NCI-H1092 treated with DMSO at 0.1 percent for 48 hours (cell line): ENCODE measurements at regions not wholly inside any gene's neighbourhood (a gene's known extent, or its start where the extent isn't known, plus 50 kb on each side); places are given as distances from the start of the nearest gene placed in this dataset.
A peak's percentile ranks its signal among the peaks of the same experiment; 100 is the strongest.

Experiments used
- DNase-seq: peaks from one replicate; lab custom pipeline; 2025; lab: John Stamatoyannopoulos, UW

DNA sequence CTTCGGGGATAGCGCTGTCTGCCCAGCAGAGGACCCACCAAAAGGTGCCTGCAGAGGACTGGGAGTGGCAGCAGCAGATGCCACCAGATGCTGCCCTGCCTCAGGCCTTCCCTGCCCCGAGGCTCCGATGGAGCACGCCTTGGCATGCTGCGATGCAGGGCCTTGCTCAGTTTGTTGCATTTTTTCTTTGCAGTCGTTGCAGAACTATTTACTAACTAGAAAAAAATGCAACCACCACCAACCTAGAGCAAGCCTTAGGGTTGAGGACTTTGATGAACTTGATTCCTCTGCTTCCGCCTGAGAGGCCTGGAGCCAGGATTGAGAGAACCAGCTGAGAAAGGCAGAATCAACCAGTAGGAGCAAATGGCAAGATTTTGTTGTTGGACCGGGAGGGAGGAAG is 585.6 kb upstream of the MKI67 start:
- DNase-seq: no peak

DNA sequence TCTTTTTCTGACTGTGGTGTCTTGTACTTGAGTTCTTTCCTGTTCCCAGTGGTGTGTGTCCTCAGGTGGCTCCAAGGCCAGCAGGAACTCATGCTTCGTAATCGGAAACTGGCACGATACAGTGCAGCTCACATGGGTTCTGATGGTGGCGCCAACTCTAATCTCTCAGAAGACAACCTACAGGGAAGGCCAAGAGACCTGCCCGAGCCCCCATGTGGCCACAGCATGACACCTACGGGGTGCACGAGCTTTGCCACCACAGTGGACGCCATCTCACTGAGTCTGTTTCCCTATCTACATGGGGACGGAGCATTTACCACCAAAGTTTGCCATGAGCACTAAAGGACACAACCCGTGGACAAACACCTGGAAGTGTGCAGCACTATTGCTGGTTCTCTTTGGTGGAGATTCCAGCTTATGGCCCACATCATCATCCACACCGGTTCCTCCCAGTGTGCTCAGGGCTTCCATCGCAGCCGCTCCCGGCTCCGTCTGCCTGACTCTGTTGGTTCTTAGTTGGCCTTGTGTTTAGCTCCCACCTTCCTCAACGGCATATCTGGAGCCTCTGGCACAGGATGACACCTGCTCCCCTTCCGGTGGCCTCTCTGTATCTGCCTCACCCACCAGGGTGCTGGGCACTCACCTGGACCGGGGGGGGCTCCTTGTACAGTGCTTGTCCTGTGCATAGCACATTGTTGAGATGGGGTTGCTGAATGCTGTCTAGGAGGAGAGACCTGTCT is 586.6 kb upstream of the MKI67 start:
- no peak for DNase-seq

GRCh38 chr10:128713471-128713870 is 587.2 kb upstream of the MKI67 start:
- DNase-seq: no peak

GRCh38 chr10:128713874-128714570 is 587.8 kb upstream of the MKI67 start:
- no peak for DNase-seq

GRCh38 chr10:128714644-128715415 is 588.6 kb upstream of the MKI67 start:
- DNase-seq: no peak

DNA sequence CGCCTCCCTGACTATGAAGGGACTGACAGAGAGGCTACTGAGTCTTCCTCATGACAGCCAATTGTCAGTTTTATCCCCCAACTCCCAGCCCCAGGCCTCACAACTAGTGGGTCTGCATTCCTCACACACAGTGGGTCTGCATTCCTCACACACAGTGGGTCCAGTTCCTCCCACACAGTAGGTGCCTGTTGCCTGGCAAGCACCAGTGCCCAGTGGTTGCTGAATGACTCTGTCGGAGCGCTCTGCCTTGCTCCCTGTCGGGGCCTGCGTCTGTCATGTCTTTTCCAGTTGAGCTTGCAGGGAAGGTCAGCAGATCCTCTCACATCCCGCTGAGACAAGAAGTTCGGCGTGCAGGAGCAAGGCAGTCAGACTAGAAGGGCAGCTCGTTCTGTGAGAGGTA is 590.0 kb upstream of the MKI67 start:
- no peak for DNase-seq

GRCh38 chr10:128721963-128722445 is 595.8 kb upstream of the MKI67 start:
- DNase-seq: no peak

DNA sequence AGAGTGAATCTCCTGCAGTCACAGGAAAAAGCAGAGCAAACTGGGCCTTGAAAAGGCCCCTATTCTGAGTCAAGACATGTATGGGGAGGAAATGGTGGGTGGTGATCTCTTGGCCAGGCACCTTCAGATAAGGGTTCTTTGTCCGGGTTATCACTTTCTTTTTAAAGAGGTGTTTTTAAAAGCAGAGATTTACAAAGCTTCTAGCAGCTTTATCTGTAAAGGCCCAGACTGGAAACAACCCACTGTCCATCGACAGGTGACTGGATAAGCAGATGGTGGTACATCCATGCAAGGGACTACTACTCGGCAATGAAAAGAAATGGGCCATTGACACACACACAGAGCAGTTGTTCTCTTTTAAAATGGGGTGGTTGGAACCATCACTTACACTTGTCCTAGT is 596.7 kb upstream of the MKI67 start:
- no peak for DNase-seq

- no peak for DNase-seq
These were observed 597.5 kb upstream of the MKI67 start for GRCh38 chr10:128723631-128724205.

GRCh38 chr10:128725531-128725930 is 599.3 kb upstream of the MKI67 start:
- DNase-seq: no peak

GRCh38 chr10:128727114-128727513 is 600.9 kb upstream of the MKI67 start:
- DNase-seq: peak; percentile 10

- no peak for DNase-seq
These were observed 603.7 kb upstream of the MKI67 start for GRCh38 chr10:128729910-128730420.

- no peak for DNase-seq
These were observed 604.7 kb upstream of the MKI67 start for GRCh38 chr10:128730922-128731321.

GRCh38 chr10:128734161-128734560 is 607.9 kb upstream of the MKI67 start:
- no peak for DNase-seq

GRCh38 chr10:128734734-128735133 is 608.5 kb upstream of the MKI67 start:
- no peak for DNase-seq

DNA sequence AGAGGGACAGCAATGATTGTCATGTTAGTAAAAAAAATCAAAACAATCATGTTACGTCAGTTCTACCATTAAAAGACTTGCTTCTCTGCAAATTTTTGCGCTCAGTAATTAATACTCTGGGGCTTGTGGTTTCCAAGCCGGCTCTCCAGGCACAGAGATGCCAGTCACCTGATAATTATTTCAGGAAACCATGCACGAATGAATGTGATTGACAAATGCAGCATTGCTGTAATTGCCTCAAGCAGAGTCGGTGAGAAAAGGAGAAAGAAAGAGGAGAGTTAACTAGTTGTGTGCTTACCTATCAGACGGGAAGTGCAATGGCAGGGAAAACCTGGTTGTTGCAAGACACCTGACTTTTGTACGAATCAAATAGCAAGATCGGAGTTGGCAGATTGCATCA is 609.8 kb upstream of the MKI67 start:
- no peak for DNase-seq

GRCh38 chr10:128738386-128738915 is 612.2 kb upstream of the MKI67 start:
- DNase-seq: no peak

GRCh38 chr10:128739930-128740329 is 613.7 kb upstream of the MKI67 start:
- peak; percentile 1 for DNase-seq

DNA sequence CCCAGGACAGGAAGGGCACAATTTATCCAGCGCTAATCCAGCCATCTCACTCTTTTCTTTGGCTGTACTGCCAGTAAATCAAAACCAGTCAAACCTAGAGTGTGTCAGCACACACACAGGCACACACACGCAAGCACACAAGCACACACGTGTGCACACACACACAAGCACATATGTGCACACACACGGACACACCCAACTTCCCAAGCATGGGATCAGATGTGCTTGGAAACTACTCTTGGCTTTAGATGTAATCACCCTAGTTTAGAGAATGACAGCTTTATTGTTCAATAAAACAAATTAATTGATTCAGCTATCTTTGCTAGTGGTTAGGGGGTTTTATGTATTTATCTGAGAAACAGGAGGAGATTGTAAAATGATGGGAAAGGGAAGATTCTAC is 615.0 kb upstream of the MKI67 start:
- no peak for DNase-seq

DNA sequence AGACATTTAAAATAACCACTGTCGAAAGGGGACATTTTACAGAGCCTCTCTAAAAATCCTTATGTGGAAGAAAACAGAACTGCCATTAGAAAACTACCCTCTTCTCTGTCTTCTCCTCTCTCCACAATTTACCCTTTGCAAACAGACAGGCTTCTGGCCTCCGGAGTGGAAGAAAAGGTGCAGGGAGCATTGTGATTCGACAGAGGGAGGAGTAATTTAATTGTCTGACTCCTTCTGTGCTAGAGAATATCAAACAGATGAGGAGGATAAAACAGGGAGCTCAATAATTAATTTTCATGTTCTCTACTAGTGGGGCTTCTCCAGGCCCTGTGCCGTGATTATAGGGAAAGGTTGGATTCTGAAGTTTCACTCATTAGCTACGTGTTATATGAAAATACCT is 615.5 kb upstream of the MKI67 start:
- no peak for DNase-seq

- no peak for DNase-seq
These were observed 617.9 kb upstream of the MKI67 start for GRCh38 chr10:128744092-128744491.

DNA sequence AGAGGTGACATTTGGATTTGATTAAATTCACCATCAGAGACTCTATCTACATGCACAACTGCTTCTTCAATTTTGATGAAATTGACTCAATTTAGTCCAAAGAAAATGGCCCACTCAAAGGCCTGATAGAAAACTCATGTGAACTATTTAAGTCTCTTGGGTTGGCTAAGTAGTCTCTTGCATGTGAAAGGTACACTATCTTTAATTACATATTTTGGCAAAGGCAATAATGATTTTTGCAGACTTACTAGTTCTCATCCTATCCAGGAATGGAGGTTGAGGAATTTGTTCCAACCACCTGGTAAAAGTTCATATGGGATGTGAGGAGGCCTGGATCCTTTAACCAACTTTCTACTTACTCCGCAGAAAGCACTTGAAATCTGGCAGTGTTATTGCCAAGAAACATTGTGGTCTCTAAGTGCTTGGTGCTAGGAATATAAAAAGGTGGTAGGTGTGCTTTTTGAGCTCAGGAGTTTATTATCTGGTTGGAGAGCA is 618.6 kb upstream of the MKI67 start:
- no peak for DNase-seq
